HL-60 (cell line): ENCODE measurements at regions not wholly inside any gene's neighbourhood (a gene's known extent, or its start where the extent isn't known, plus 50 kb on each side); places are given as distances from the start of the nearest gene placed in this dataset.

ENCODE experiments used
- GABPA ChIP-seq: IDR thresholded peaks from 2 replicates; pipeline ENCODE4 v1.6.1; 2012; ENCODE audit warnings: low read depth
- TF ChIP-seq, protein P1 (sequence below): IDR thresholded peaks from one replicate; pipeline ENCODE4 v1.5.1; 2011; ENCODE audit warnings: low read length, control low read depth, inconsistent platforms; ENCODE audit not compliant: insufficient read depth
- TF ChIP-seq, protein P2 (sequence below): IDR thresholded peaks from 2 replicates; pipeline ENCODE4 v1.6.1; 2012; ENCODE audit warnings: low read depth; ENCODE audit not compliant: insufficient replicate concordance

DNA sequence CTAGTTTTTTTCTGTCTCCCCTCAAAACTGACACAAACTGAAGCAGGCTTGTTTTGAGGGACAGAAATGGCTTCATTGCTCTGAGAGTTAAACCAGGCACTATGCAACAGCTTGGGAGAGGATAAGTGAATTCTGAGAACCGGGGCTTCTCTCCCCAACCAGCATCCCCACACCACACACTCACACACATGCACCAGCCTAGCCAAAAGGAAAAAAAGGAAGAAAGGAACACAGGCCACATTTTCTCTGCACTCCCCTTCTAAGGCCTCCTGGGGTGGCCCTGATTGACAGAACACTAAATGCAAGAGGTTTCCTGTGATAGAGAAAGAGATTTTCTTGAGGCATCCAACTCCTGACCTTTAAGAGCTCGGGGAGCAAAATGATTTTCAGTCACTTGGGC is 177.5 kb downstream of the TLE3 start:
- TF ChIP-seq, protein P1, sequence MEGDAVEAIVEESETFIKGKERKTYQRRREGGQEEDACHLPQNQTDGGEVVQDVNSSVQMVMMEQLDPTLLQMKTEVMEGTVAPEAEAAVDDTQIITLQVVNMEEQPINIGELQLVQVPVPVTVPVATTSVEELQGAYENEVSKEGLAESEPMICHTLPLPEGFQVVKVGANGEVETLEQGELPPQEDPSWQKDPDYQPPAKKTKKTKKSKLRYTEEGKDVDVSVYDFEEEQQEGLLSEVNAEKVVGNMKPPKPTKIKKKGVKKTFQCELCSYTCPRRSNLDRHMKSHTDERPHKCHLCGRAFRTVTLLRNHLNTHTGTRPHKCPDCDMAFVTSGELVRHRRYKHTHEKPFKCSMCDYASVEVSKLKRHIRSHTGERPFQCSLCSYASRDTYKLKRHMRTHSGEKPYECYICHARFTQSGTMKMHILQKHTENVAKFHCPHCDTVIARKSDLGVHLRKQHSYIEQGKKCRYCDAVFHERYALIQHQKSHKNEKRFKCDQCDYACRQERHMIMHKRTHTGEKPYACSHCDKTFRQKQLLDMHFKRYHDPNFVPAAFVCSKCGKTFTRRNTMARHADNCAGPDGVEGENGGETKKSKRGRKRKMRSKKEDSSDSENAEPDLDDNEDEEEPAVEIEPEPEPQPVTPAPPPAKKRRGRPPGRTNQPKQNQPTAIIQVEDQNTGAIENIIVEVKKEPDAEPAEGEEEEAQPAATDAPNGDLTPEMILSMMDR: no peak
- no peak for TF ChIP-seq GABPA
- TF ChIP-seq, protein P2, sequence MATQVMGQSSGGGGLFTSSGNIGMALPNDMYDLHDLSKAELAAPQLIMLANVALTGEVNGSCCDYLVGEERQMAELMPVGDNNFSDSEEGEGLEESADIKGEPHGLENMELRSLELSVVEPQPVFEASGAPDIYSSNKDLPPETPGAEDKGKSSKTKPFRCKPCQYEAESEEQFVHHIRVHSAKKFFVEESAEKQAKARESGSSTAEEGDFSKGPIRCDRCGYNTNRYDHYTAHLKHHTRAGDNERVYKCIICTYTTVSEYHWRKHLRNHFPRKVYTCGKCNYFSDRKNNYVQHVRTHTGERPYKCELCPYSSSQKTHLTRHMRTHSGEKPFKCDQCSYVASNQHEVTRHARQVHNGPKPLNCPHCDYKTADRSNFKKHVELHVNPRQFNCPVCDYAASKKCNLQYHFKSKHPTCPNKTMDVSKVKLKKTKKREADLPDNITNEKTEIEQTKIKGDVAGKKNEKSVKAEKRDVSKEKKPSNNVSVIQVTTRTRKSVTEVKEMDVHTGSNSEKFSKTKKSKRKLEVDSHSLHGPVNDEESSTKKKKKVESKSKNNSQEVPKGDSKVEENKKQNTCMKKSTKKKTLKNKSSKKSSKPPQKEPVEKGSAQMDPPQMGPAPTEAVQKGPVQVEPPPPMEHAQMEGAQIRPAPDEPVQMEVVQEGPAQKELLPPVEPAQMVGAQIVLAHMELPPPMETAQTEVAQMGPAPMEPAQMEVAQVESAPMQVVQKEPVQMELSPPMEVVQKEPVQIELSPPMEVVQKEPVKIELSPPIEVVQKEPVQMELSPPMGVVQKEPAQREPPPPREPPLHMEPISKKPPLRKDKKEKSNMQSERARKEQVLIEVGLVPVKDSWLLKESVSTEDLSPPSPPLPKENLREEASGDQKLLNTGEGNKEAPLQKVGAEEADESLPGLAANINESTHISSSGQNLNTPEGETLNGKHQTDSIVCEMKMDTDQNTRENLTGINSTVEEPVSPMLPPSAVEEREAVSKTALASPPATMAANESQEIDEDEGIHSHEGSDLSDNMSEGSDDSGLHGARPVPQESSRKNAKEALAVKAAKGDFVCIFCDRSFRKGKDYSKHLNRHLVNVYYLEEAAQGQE: no peak
